ENCODE measurements at regions not wholly inside any gene's neighbourhood (a gene's known extent, or its start where the extent isn't known, plus 50 kb on each side); places are given as distances from the start of the nearest gene placed in this dataset.
A peak's percentile ranks its signal among the peaks of the same experiment; 100 is the strongest.
"Not testable (repeated sequence)": the region's sequence is repeated elsewhere in the genome, so short reads cannot be mapped to it uniquely, and the experiment has no call there.

DNA sequence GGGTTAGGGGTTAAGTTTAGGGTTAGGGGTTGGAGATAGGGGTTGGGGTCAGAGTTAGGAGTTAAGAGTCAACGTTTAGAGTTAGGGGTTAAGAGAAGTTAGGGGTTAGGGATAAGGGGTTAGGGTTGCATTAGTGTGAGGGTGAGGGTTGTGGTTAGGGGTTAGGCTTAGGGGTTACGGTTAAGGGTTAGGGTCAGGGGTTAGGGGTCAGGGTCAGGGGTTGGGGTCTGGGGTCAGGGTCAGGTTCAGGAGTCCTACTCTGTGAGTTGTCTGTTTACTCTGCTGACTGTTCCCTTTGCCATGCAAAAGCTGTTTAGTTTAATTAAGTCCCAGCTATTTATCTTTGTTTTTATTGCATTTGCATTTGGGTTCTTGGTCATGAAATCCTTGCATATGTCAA, 1267.3 kb downstream of the FOXD4L5 start:
- not testable (repeated sequence) for H3K36me3 ChIP-seq (ENCODE audit: control insufficient read depth in 2 of 2, insufficient read depth in 2 of 2, low read length in 1 of 2); H3K9me3 ChIP-seq (ENCODE audit: control insufficient read depth in 2 of 2, insufficient read depth in 1 of 2, low read depth in 1 of 2, low read length in 1 of 2); H3K27ac ChIP-seq (ENCODE audit: low read depth in 2 of 2, low read length in 1 of 2); H3K27me3 ChIP-seq (ENCODE audit: control insufficient read depth in 1 of 2, insufficient read depth in 2 of 2, low read length in 2 of 2); H3K4me3 ChIP-seq (ENCODE audit: low read depth in 1 of 2, low read length in 2 of 2); H3K4me1 ChIP-seq (ENCODE audit: control insufficient read depth in 2 of 2, insufficient read depth in 2 of 2, low read length in 1 of 2)
- 59 to 66% methylated on average over 2 of the region's 2 CpGs for WGBS, 2 donors

GRCh38 chr9:64016845-64017406, 1268.1 kb downstream of the FOXD4L5 start:
- H3K4me3 ChIP-seq (ENCODE audit: low read depth in 1 of 2, low read length in 2 of 2): peak overlapping the region in 1 of 2 donors; percentile 29
- not testable (repeated sequence) for H3K27me3 ChIP-seq (ENCODE audit: control insufficient read depth in 1 of 2, insufficient read depth in 2 of 2, low read length in 2 of 2); H3K4me1 ChIP-seq (ENCODE audit: control insufficient read depth in 2 of 2, insufficient read depth in 2 of 2, low read length in 1 of 2); H3K9me3 ChIP-seq (ENCODE audit: control insufficient read depth in 2 of 2, insufficient read depth in 1 of 2, low read depth in 1 of 2, low read length in 1 of 2); H3K27ac ChIP-seq (ENCODE audit: low read depth in 2 of 2, low read length in 1 of 2); H3K36me3 ChIP-seq (ENCODE audit: control insufficient read depth in 2 of 2, insufficient read depth in 2 of 2, low read length in 1 of 2)
- 59 to 64% methylated on average over 35 to 40 of the region's 46 CpGs for WGBS, 2 donors

DNA sequence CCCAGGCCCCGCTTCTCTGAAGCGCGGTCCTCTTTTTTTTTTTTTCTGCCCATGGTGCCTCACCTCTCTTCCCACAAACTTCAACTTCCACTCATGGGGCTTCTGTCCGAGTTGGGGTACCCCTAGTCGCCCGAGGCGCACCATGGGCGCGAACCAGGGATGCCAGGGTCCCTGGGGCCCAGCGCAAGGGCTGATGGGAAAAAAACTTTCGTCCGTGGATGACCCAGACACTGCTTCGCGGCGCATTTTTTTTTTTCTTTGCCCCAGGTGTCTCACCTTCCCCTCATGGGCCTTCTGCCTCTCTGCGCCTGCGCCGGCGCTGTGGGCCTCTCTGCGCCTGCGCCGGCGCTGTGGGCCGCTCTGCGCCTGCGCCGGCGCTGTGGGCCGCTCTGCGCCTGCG, 1268.8 kb downstream of the FOXD4L5 start:
- 55 to 56% methylated on average over 18 to 31 of the region's 31 CpGs for WGBS, 2 donors
- H3K36me3 ChIP-seq (ENCODE audit: control insufficient read depth in 2 of 2, insufficient read depth in 2 of 2, low read length in 1 of 2); H3K4me1 ChIP-seq (ENCODE audit: control insufficient read depth in 2 of 2, insufficient read depth in 2 of 2, low read length in 1 of 2); H3K27me3 ChIP-seq (ENCODE audit: control insufficient read depth in 1 of 2, insufficient read depth in 2 of 2, low read length in 2 of 2); H3K27ac ChIP-seq (ENCODE audit: low read depth in 2 of 2, low read length in 1 of 2); H3K4me3 ChIP-seq (ENCODE audit: low read depth in 1 of 2, low read length in 2 of 2); H3K9me3 ChIP-seq (ENCODE audit: control insufficient read depth in 2 of 2, insufficient read depth in 1 of 2, low read depth in 1 of 2, low read length in 1 of 2): not testable (repeated sequence)

GRCh38 chr9:64015136-64015535, 1269.9 kb downstream of the FOXD4L5 start:
- Histone ChIP-seq H3K4me1 (ENCODE audit: control insufficient read depth in 2 of 2, insufficient read depth in 2 of 2, low read length in 1 of 2) (no peaks in the 10 kb centered on the region), H3K9me3 (ENCODE audit: control insufficient read depth in 2 of 2, insufficient read depth in 1 of 2, low read depth in 1 of 2, low read length in 1 of 2) (peaks cover 3 to 7% of the 10 kb centered on the region in 2 donors), H3K36me3 (ENCODE audit: control insufficient read depth in 2 of 2, insufficient read depth in 2 of 2, low read length in 1 of 2) (no peaks in the 10 kb centered on the region), H3K27me3 (ENCODE audit: control insufficient read depth in 1 of 2, insufficient read depth in 2 of 2, low read length in 2 of 2) (no peaks in the 10 kb centered on the region), H3K4me3 (ENCODE audit: low read depth in 1 of 2, low read length in 2 of 2) (no peak overlapping the region), H3K27ac (ENCODE audit: low read depth in 2 of 2, low read length in 1 of 2) (no peak overlapping the region)
- WGBS, 2 donors: 76 to 79% methylated on average over 17 of the region's 17 CpGs

DNA sequence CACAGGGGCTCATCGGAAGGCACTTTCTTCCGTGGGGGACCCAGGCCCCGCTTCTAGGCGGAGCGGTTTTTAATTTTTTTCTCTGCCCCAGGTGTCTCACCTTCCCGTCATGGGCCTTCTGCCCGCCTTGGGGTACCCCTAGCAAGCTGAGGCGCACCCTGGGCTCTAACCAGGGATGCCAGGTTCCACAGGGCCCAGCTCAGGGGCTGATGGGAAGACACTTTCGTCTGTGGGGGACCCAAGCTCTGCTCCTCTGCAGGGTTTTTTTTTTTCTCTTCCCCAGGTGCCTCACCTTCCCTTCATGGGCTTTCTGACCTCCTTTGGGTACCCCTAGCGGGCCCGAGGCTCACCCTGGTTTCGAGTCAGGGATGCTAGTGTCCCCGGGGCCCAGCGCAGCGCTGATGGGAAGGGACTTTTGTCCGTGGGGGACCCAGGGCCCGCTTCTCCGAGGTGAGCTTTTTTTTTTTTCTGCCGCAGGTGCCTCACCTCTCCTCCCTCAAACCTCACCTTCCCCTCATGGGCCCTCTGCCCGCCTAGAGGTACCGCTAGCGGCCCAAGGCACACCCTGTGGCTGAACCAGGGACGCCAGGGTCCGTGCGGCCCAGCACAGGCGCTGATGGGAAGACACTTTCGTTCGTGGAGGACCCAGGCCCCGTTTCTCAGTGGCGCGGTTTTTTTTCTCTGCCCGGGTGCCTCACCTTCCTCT, 1270.5 kb downstream of the FOXD4L5 start:
- WGBS, 2 donors: 73 to 77% methylated on average over 30 to 32 of the region's 32 CpGs
- H3K36me3 ChIP-seq (ENCODE audit: control insufficient read depth in 2 of 2, insufficient read depth in 2 of 2, low read length in 1 of 2); H3K27ac ChIP-seq (ENCODE audit: low read depth in 2 of 2, low read length in 1 of 2); H3K4me3 ChIP-seq (ENCODE audit: low read depth in 1 of 2, low read length in 2 of 2); H3K27me3 ChIP-seq (ENCODE audit: control insufficient read depth in 1 of 2, insufficient read depth in 2 of 2, low read length in 2 of 2); H3K9me3 ChIP-seq (ENCODE audit: control insufficient read depth in 2 of 2, insufficient read depth in 1 of 2, low read depth in 1 of 2, low read length in 1 of 2); H3K4me1 ChIP-seq (ENCODE audit: control insufficient read depth in 2 of 2, insufficient read depth in 2 of 2, low read length in 1 of 2): not testable (repeated sequence)

DNA sequence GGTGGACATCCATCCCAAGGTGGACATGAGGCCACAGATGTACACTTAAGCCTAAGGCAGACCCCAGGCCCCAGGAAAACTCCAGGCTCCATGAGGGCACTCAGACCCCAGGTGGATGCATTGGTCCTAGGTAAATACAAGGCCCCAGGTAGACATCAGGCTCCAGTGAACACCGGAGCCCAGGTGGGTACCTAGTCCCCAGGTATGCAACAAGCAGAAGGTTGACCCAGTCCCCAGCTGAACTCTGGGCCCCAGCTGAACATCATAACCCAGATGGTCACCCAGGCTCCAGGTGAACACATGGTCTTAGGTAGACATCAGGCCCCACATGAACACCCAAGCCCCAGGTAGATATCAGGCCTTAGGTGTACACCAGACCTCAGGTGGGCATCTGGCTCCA, 1271.9 kb downstream of the FOXD4L5 start:
- H3K27ac ChIP-seq (ENCODE audit: low read depth in 2 of 2, low read length in 1 of 2); H3K4me1 ChIP-seq (ENCODE audit: control insufficient read depth in 2 of 2, insufficient read depth in 2 of 2, low read length in 1 of 2); H3K4me3 ChIP-seq (ENCODE audit: low read depth in 1 of 2, low read length in 2 of 2); H3K9me3 ChIP-seq (ENCODE audit: control insufficient read depth in 2 of 2, insufficient read depth in 1 of 2, low read depth in 1 of 2, low read length in 1 of 2); H3K27me3 ChIP-seq (ENCODE audit: control insufficient read depth in 1 of 2, insufficient read depth in 2 of 2, low read length in 2 of 2); H3K36me3 ChIP-seq (ENCODE audit: control insufficient read depth in 2 of 2, insufficient read depth in 2 of 2, low read length in 1 of 2): not testable (repeated sequence)
- 97 to 100% methylated on average over 1 of the region's 1 CpG for WGBS, 2 donors

DNA sequence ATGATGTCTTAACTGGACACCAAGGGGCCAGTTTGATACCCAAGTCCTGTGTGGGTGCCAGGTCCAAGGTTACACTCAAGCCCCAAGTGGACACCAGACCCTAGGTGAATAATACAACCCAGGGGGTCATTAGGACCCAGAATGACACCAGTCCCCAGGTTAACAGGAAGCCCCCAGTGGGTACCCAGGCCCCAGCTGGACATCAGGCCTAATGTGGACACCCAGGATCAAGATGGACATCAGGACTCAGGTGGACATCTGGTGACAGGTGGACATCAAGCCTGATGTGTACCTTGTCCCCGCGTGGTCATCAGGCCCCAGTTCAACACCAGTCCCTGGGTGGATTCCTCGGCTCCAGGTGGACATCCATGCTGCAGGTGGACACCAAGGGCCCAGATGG, 1273.0 kb downstream of the FOXD4L5 start:
- WGBS, 2 donors: 65 to 78% methylated on average over 3 of the region's 3 CpGs
- not testable (repeated sequence) for H3K4me3 ChIP-seq (ENCODE audit: low read depth in 1 of 2, low read length in 2 of 2); H3K36me3 ChIP-seq (ENCODE audit: control insufficient read depth in 2 of 2, insufficient read depth in 2 of 2, low read length in 1 of 2); H3K27ac ChIP-seq (ENCODE audit: low read depth in 2 of 2, low read length in 1 of 2); H3K27me3 ChIP-seq (ENCODE audit: control insufficient read depth in 1 of 2, insufficient read depth in 2 of 2, low read length in 2 of 2); H3K9me3 ChIP-seq (ENCODE audit: control insufficient read depth in 2 of 2, insufficient read depth in 1 of 2, low read depth in 1 of 2, low read length in 1 of 2); H3K4me1 ChIP-seq (ENCODE audit: control insufficient read depth in 2 of 2, insufficient read depth in 2 of 2, low read length in 1 of 2)

DNA sequence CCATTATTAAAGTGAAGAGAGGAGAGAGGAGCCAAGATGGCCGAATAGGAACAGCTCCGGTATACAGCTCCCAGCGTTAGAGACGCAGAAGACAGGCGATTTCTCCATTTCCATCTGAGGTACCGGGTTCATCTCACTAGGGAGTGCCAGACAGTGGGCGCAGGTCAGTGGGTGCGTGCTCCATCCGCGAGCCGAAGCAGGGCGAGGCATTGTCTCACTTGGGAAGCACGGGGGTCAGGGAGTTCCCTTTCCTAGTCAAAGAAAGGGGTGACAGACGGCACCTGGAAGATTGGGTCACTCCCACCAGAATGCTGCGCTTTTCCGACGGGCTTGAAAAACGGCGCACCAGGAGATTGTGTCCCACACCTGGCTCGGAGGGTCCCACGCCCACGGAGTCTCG, 1305.3 kb downstream of the FOXD4L5 start:
- H3K4me3 ChIP-seq (ENCODE audit: low read depth in 1 of 2, low read length in 2 of 2); H3K27me3 ChIP-seq (ENCODE audit: control insufficient read depth in 1 of 2, insufficient read depth in 2 of 2, low read length in 2 of 2); H3K36me3 ChIP-seq (ENCODE audit: control insufficient read depth in 2 of 2, insufficient read depth in 2 of 2, low read length in 1 of 2); H3K9me3 ChIP-seq (ENCODE audit: control insufficient read depth in 2 of 2, insufficient read depth in 1 of 2, low read depth in 1 of 2, low read length in 1 of 2); H3K27ac ChIP-seq (ENCODE audit: low read depth in 2 of 2, low read length in 1 of 2); H3K4me1 ChIP-seq (ENCODE audit: control insufficient read depth in 2 of 2, insufficient read depth in 2 of 2, low read length in 1 of 2): not testable (repeated sequence)
- WGBS, 2 donors: 76 to 80% methylated on average over 22 to 23 of the region's 23 CpGs

Data from esophagus (tissue), 2 donors.